BLaER1 (cell line): ENCODE measurements at regions not wholly inside any gene's neighbourhood (a gene's known extent, or its start where the extent isn't known, plus 50 kb on each side); places are given as distances from the start of the nearest gene placed in this dataset.
"Not testable (repeated sequence)": the region's sequence is repeated elsewhere in the genome, so short reads cannot be mapped to it uniquely, and the experiment has no call there.

Source experiments
- H3K27ac ChIP-seq: shearing (Covaris generic); formaldehyde crosslinking; 2 replicates; pipeline ENCODE4 v1.8.1; 2022
- H3K27me3 ChIP-seq: shearing (Covaris generic); formaldehyde crosslinking; 2 replicates; pipeline ENCODE4 v1.8.1; 2022
- H3K36me3 ChIP-seq: shearing (Covaris generic); formaldehyde crosslinking; 2 replicates; pipeline ENCODE4 v1.8.1; 2022
- H3K4me1 ChIP-seq: shearing (Covaris generic); formaldehyde crosslinking; 2 replicates; pipeline ENCODE4 v1.8.1; 2022
- H3K4me2 ChIP-seq: shearing (Covaris generic); formaldehyde crosslinking; 2 replicates; pipeline ENCODE4 v1.8.1; 2022
- H3K4me3 ChIP-seq: shearing (Covaris generic); formaldehyde crosslinking; 2 replicates; pipeline ENCODE4 v1.8.1; 2022
- H3K9ac ChIP-seq: shearing (Covaris generic); formaldehyde crosslinking; 2 replicates; pipeline ENCODE4 v1.8.1; 2022
- H3K9me3 ChIP-seq: shearing (Covaris generic); formaldehyde crosslinking; 2 replicates; pipeline ENCODE4 v1.8.1; 2022
- H4K20me1 ChIP-seq: shearing (Covaris generic); formaldehyde crosslinking; 2 replicates; pipeline ENCODE4 v1.8.1; 2022
- Cebpa-rat ChIP-seq: shearing (Covaris generic); IDR thresholded peaks from 2 replicates; pipeline ENCODE4 v1.8.1; 2022

DNA sequence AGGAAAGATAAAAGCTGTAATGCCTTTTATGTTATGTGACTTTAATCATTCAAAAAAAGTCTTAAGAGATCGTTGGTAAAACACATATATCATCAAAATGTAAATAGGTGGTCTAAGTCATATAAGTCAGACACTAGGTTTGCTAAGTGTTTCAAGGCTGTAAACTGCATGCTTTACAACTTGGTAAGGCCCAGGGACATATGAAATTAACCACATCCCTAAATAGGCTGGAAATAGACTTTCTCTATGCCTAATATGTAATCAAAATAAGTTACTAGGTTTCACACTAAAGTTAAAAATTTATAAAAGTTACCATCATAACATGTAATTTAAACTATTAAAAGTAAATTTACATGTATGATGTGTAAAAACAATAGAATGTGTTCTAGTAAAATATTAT is 946.3 kb upstream of the LRATD1 start:
- Histone ChIP-seq H3K9me3 (peaks cover 4% of the 10 kb centered on the region; the same call in 1 of the 2 replicates), H3K4me3 (no peak overlapping the region), H3K4me1 (no peaks in the 10 kb centered on the region), H3K9ac (no peak overlapping the region), H3K27me3 (no peaks in the 10 kb centered on the region), H3K4me2 (no peak overlapping the region), H3K36me3 (no peaks in the 10 kb centered on the region), H4K20me1 (no peaks in the 10 kb centered on the region), H3K27ac (no peak overlapping the region)
- TF ChIP-seq Cebpa-rat = no peak

DNA sequence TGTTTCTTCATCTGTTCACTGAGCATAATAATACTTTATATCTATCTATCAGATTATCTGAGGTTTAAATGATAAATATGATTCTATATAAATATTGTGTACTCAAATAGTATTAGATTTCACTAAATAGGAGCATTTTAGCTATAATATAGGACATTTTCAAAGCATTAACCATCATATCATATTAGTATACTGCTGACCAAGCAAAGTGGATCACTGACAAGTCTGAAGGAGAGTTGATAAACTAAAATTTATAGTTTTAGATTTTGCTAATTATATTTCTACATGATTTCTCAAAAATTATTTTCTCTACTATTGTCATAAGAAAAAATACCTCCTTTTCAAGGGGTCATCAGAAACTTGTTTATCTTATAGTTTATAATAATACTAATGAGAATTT is 937.8 kb upstream of the LRATD1 start:
- H3K27ac ChIP-seq = no peak overlapping the region

DNA sequence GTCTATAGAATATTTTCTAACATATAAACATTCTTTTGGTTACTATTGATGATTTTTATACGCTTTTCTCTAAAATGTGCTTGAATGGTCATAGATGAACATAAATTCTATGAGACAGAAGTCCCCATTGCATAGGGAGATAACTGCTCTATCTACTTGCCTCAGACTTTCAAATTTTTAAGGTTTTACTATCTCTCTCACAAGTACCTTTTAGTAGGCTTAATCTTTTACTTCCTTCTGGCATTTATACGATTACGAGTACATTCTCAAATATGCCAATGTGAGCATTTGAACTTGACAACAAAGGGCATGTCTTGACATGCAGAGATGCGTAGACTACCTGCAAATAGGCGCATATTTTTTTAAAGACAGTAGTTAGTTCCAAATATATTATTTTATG is 935.9 kb upstream of the LRATD1 start:
- H3K4me3 ChIP-seq = no peak overlapping the region
- no peak overlapping the region for H3K27ac ChIP-seq
- H4K20me1 ChIP-seq = no peaks in the 10 kb centered on the region
- H3K9ac ChIP-seq = no peak overlapping the region
- no peaks in the 10 kb centered on the region for H3K36me3 ChIP-seq
- no peak for TF ChIP-seq Cebpa-rat
- no peaks in the 10 kb centered on the region for H3K4me1 ChIP-seq
- H3K27me3 ChIP-seq = no peaks in the 10 kb centered on the region
- no peak overlapping the region for H3K4me2 ChIP-seq
- no peaks in the 10 kb centered on the region for H3K9me3 ChIP-seq

More for the DNA sequence above, 937.8 kb upstream of the LRATD1 start:
- Histone ChIP-seq H3K4me3 (no peak overlapping the region), H3K9ac (no peak overlapping the region), H3K9me3 (no peaks in the 10 kb centered on the region), H3K4me2 (no peak overlapping the region), H4K20me1 (no peaks in the 10 kb centered on the region), H3K4me1 (no peaks in the 10 kb centered on the region), H3K36me3 (no peaks in the 10 kb centered on the region), H3K27me3 (no peaks in the 10 kb centered on the region)
- no peak for TF ChIP-seq Cebpa-rat

DNA sequence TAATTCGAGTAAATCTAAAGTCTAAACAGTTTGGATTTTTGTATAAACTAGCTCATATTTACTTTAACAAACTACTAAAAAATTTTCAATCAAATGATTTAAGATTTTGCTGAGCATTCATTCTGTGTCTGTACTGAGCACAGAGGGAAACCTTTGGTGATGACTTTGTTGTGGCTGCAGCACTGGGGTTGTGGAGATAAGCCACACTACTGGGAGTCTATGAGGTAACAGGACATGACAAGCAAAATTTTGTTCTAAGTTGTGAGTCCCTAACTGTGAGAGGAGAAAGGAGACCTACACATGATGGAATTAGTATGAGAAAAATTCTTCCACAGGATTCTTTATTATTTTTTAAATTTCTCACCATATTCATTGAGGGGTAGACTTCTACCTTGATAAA is 933.7 kb upstream of the LRATD1 start:
- Histone ChIP-seq H3K9ac (no peak overlapping the region), H3K4me3 (no peak overlapping the region), H3K36me3 (no peaks in the 10 kb centered on the region), H3K4me1 (no peaks in the 10 kb centered on the region), H3K27me3 (no peaks in the 10 kb centered on the region), H3K9me3 (no peaks in the 10 kb centered on the region), H4K20me1 (no peaks in the 10 kb centered on the region), H3K27ac (no peak overlapping the region), H3K4me2 (no peak overlapping the region)
- no peak for TF ChIP-seq Cebpa-rat

DNA sequence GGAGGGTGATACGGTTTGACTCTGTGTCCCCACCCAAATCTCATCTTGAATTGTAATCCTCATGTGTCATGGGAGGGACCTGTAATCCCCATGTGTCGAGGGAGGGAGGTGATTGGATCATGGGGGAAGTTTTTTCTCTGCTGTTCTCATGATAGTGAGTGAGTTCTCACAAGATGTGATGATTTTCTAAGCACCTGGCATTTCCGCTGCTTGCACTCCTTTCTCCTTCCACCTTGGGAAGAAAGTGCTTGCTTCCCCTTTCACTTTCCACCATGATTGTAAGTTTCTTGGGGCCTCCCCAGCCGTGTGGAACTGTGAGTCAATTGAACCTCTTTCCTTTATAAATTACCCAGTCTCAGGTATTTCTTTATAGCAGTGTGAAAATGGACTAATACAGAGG is 932.6 kb upstream of the LRATD1 start:
- not testable (repeated sequence) for H3K36me3 ChIP-seq, H3K27ac ChIP-seq, H3K9me3 ChIP-seq

DNA sequence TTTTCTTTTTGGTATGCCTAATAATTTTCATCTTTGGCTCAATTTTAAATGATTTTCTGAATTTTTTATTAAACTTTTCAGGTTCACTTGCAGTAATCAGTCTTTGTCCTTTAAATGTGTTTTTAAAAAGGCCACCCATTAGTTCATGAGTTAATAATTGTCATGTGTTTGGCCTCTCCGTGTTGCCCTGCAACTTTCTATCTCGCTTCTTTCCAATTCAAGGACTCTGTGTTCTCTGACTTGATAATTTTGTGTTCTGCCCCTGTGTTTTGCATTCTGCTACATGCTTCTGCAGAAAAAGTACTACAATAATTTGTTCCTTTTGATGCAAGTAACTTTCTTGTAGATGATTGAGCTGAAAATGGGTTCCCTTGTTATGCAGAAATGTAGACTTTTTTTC is 921.4 kb upstream of the LRATD1 start:
- Histone ChIP-seq H3K4me2 (no peak overlapping the region), H3K36me3 (no peaks in the 10 kb centered on the region), H3K9me3 (no peaks in the 10 kb centered on the region), H3K9ac (no peak overlapping the region), H3K4me3 (no peak overlapping the region), H3K27ac (no peak overlapping the region), H3K4me1 (no peaks in the 10 kb centered on the region), H3K27me3 (no peaks in the 10 kb centered on the region), H4K20me1 (no peaks in the 10 kb centered on the region)
- TF ChIP-seq Cebpa-rat = no peak

More for the DNA sequence above, 932.6 kb upstream of the LRATD1 start:
- not testable (repeated sequence) for H3K9ac ChIP-seq, H3K27me3 ChIP-seq, H3K4me2 ChIP-seq, H4K20me1 ChIP-seq, H3K4me1 ChIP-seq, H3K4me3 ChIP-seq

DNA sequence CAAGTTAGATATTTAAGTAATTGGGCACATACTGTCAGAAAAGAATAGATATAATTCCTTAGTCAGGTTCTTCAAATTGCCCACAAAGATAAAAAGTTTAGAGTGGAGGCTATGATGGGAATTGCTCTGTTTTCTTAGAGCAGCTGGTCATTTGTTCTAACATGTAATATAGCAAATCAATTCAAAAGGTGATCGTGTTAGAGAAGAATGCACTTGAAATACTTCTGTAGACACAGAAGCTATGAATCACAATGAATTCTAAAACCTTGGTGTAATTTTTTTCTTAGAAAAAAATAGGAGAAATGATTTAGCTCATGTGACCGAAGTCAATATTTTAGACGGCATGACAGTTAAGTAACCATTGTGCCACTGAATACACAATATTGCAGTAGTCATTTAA is 918.1 kb upstream of the LRATD1 start:
- TF ChIP-seq Cebpa-rat = no peak

DNA sequence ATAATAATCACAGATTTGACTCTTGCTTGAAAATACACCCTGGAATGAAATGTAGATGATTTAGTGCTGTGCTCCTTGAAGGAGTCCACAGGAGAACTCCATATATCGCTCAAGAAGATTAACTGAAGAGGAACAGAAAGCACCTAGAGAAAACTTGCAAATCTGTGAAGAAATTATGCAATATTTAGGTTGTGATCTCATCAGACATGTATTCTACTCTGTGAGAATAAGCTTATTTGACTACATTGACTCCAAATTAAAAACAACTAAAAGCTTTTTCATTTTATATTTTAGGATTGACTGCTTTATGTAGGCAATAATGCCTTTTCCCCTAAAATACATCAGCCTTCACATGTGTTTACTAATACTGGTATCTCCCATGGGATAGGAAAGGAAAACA is 906.6 kb upstream of the LRATD1 start:
- Histone ChIP-seq H3K27me3 (no peaks in the 10 kb centered on the region), H3K4me1 (no peaks in the 10 kb centered on the region), H3K4me2 (no peak overlapping the region), H3K4me3 (no peak overlapping the region), H3K9ac (no peak overlapping the region), H3K9me3 (no peaks in the 10 kb centered on the region), H3K27ac (no peak overlapping the region), H3K36me3 (no peaks in the 10 kb centered on the region), H4K20me1 (no peaks in the 10 kb centered on the region)
- TF ChIP-seq Cebpa-rat = no peak

More for the DNA sequence above, 918.1 kb upstream of the LRATD1 start:
- H3K4me1 ChIP-seq = no peaks in the 10 kb centered on the region
- H3K36me3 ChIP-seq = no peaks in the 10 kb centered on the region
- no peak overlapping the region for H3K27ac ChIP-seq
- H3K9ac ChIP-seq = no peak overlapping the region
- no peak overlapping the region for H3K4me3 ChIP-seq
- H4K20me1 ChIP-seq = no peaks in the 10 kb centered on the region
- no peaks in the 10 kb centered on the region for H3K27me3 ChIP-seq
- no peaks in the 10 kb centered on the region for H3K9me3 ChIP-seq
- H3K4me2 ChIP-seq = no peak overlapping the region

DNA sequence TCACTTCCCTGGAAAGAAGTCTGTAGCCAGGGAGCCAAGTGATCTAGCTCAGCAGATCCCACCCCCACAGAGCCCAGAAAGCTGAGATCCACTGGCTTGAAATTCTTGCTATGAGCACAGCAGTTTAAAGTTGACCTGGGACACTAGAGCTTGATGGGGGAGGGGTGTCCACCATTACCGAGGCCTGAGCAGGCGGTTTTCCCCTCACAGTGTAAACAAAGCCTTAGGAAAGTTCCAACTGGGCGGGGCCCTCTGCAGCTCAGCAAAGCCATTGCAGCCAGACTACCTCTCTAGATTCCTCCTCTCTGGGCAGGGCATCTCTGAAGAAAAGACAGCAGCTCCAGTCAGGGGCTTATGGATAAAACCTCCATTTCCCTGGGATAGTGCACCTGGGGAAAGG is 887.2 kb upstream of the LRATD1 start:
- Histone ChIP-seq H3K4me3 (no peak overlapping the region), H3K9me3 (no peaks in the 10 kb centered on the region)

DNA sequence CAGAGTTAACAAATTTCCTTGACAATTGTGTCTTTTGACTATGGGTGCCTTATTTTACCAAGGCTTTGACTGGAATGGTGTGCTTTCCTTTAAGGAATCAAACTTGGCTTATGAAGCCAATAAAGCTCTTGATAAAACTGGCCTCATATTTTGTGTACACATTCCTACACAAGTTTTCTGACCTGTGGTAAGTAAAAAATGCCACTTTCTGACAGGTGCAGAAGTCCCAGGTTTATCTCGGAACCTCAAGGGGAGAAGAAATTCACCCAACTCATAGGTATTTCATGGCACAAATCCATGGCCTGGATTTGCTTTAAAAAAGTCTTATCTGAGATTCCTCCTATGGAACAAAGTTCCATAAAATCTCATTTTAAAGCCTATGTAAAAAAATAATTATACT is 880.6 kb upstream of the LRATD1 start:
- Histone ChIP-seq H3K9me3 (no peaks in the 10 kb centered on the region), H3K27me3 (no peaks in the 10 kb centered on the region), H3K4me3 (no peak overlapping the region)

More for the DNA sequence above, 887.2 kb upstream of the LRATD1 start:
- no peak overlapping the region for H3K27ac ChIP-seq
- H3K27me3 ChIP-seq = no peaks in the 10 kb centered on the region
- H3K36me3 ChIP-seq = no peaks in the 10 kb centered on the region
- no peaks in the 10 kb centered on the region for H3K4me1 ChIP-seq
- H3K9ac ChIP-seq = no peak overlapping the region
- TF ChIP-seq Cebpa-rat = no peak
- no peak overlapping the region for H3K4me2 ChIP-seq
- H4K20me1 ChIP-seq = no peaks in the 10 kb centered on the region

DNA sequence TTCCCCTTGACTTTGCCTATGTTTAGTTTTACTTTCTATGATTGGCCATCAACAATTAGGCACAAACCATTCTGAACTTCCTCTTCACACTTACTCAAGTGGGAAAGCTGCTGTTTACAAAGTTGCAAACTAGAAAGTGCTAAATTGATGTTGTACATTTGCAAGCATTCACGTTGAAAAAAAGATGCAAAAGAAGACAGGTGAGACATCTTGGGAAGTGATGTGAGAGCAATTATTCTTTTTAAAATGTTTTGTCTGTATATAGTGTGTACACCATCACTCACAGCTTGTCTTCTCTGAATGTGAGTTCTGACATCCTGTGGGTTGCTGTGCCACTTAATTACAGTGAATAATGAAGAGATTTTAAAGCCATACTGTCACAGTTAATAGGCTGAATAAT is 874.1 kb upstream of the LRATD1 start:
- no peaks in the 10 kb centered on the region for H3K27me3 ChIP-seq
- no peak overlapping the region for H3K27ac ChIP-seq
- no peak for TF ChIP-seq Cebpa-rat
- no peak overlapping the region for H3K4me2 ChIP-seq
- no peaks in the 10 kb centered on the region for H3K36me3 ChIP-seq
- H3K4me3 ChIP-seq = no peak overlapping the region
- no peaks in the 10 kb centered on the region for H4K20me1 ChIP-seq
- H3K9me3 ChIP-seq = no peaks in the 10 kb centered on the region
- no peak overlapping the region for H3K9ac ChIP-seq
- no peaks in the 10 kb centered on the region for H3K4me1 ChIP-seq

More for the DNA sequence above, 880.6 kb upstream of the LRATD1 start:
- no peaks in the 10 kb centered on the region for H4K20me1 ChIP-seq
- no peak overlapping the region for H3K4me2 ChIP-seq
- TF ChIP-seq Cebpa-rat = no peak
- no peaks in the 10 kb centered on the region for H3K4me1 ChIP-seq
- no peaks in the 10 kb centered on the region for H3K36me3 ChIP-seq
- no peak overlapping the region for H3K9ac ChIP-seq
- no peak overlapping the region for H3K27ac ChIP-seq
